Endothelial cell of umbilical vein (primary cell): ENCODE measurements at regions not wholly inside any gene's neighbourhood (a gene's known extent, or its start where the extent isn't known, plus 50 kb on each side); places are given as distances from the start of the nearest gene placed in this dataset.

Source experiments
- MYC ChIP-seq: IDR thresholded peaks from one replicate; pipeline ENCODE4 v1.6.1; 2011; ENCODE audit warnings: mild to moderate bottlenecking, low read depth, low read length
- POLR2A ChIP-seq: IDR thresholded peaks from 2 replicates; pipeline ENCODE4 v1.6.1; 2012; ENCODE audit warnings: low read depth, mild to moderate bottlenecking, control low read depth, low read length
- POLR2AphosphoS5 ChIP-seq: IDR thresholded peaks from 2 replicates; pipeline ENCODE4 v1.6.1; 2012; ENCODE audit warnings: low read depth, mild to moderate bottlenecking, control low read depth, low read length, moderate library complexity; ENCODE audit not compliant: insufficient read depth
- TF ChIP-seq, protein P1 (sequence below), 2 donors: IDR thresholded peaks; 1 replicate in 1 of 2; 2 replicates in 1 of 2; pipeline ENCODE4 v1.5.1; 2011; ENCODE audit warnings: low read length in 2 of 2, mild to moderate bottlenecking in 2 of 2, moderate library complexity in 2 of 2, control low read depth in 1 of 2, inconsistent platforms in 1 of 2, low read depth in 1 of 2; ENCODE audit not compliant: insufficient read depth in 1 of 2; ENCODE audit errors: extremely low read depth in 1 of 2

DNA sequence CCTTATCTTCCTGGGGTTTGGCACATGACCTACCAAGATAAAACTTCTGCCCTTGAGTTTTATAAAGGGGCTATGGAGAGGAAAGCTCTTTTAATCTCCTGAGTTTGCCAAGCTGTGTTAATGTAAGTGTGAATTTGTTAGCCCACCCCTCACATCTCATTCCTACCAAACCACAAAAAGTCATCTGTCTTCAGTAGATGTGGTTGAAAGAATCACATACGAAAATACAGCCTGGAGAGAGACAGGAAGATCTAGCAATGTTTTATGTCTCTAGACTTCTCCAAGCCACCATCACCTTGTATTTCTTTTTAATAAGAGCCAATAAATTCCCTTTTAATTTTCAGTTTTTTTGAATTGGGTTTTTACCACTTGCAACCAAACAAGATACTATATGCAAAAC is 68.9 kb upstream of the ZNF280D start:
- TF ChIP-seq, protein P1, sequence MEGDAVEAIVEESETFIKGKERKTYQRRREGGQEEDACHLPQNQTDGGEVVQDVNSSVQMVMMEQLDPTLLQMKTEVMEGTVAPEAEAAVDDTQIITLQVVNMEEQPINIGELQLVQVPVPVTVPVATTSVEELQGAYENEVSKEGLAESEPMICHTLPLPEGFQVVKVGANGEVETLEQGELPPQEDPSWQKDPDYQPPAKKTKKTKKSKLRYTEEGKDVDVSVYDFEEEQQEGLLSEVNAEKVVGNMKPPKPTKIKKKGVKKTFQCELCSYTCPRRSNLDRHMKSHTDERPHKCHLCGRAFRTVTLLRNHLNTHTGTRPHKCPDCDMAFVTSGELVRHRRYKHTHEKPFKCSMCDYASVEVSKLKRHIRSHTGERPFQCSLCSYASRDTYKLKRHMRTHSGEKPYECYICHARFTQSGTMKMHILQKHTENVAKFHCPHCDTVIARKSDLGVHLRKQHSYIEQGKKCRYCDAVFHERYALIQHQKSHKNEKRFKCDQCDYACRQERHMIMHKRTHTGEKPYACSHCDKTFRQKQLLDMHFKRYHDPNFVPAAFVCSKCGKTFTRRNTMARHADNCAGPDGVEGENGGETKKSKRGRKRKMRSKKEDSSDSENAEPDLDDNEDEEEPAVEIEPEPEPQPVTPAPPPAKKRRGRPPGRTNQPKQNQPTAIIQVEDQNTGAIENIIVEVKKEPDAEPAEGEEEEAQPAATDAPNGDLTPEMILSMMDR (IDR thresholded peaks at IDR 0.05; ENCODE audit: extremely low read depth in 1 of 2, insufficient read depth in 1 of 2, low read depth in 1 of 2, low read length in 2 of 2), result no peak
- TF ChIP-seq POLR2AphosphoS5 (no peak), MYC (no peak), POLR2A (no peak)
